Left lung (tissue), 4 donors: ENCODE measurements at regions not wholly inside any gene's neighbourhood (a gene's known extent, or its start where the extent isn't known, plus 50 kb on each side); places are given as distances from the start of the nearest gene placed in this dataset.

Source experiments
- ATAC-seq: fragments of 200-7000 bp; cut with Tn5 transposase; one replicate; pipeline ENCODE4 v1.9.1; 2020; ENCODE audit warnings: moderate library complexity
- DNase-seq, 4 donors: peaks; one replicate each; pipeline ENCODE4 v3.0.0-alpha.2; 2013 to 2020
- H3K27ac ChIP-seq, 2 donors: fragments of 200-600 bp; sonication (generic) in 1 of 2; one replicate each; pipeline versions ENCODE4 v1.5.0 to v1.8.0; 2020 to 2021
- H3K27me3 ChIP-seq, 2 donors: fragments of 200-600 bp; sonication (generic) in 1 of 2; one replicate each; pipeline versions ENCODE4 v1.5.0 to v1.8.0; 2020 to 2021
- H3K36me3 ChIP-seq, 2 donors: fragments of 200-600 bp; sonication (generic) in 1 of 2; one replicate each; pipeline versions ENCODE4 v1.5.0 to v1.8.0; 2020 to 2021
- H3K4me1 ChIP-seq, 2 donors: fragments of 200-600 bp; one replicate each; pipeline ENCODE4 v1.8.0; 2021
- H3K4me3 ChIP-seq, 2 donors: fragments of 200-600 bp; sonication (generic) in 1 of 2; one replicate each; pipeline versions ENCODE4 v1.5.0 to v1.8.0; 2020 to 2021; ENCODE audit warnings: mild to moderate bottlenecking in 1 of 2
- H3K9me3 ChIP-seq, 2 donors: fragments of 200-600 bp; sonication (generic) in 1 of 2; one replicate each; pipeline versions ENCODE4 v1.5.0 to v1.8.0; 2020 to 2021
- CTCF ChIP-seq, 2 donors: fragments of 200-600 bp; sonication (generic) in 1 of 2; IDR thresholded peaks; one replicate each; pipeline versions ENCODE4 v1.5.0 to v1.8.0; 2021; ENCODE audit warnings: antibody characterized with exemption in 2 of 2
- intact Hi-C, 2 donors: fragments of 100-400 bp; cut with DNase I; formaldehyde crosslinking; loops; one replicate each; pipeline versions ENCODE4 v1.11.2 to v1.14.2; 2022
- donor health status: DM: no; HTN: yes; CAD: no.
- donor health status: DM: no; HTN: no; CAD: no.

- Histone ChIP-seq H3K27ac (no peak overlapping the region), H3K4me3 (no peak overlapping the region), H3K4me1 (no peaks in the 10 kb centered on the region), H3K36me3 (no peaks in the 10 kb centered on the region), H3K9me3 (no peaks in the 10 kb centered on the region), H3K27me3 (no peaks in the 10 kb centered on the region)
- DNase-seq (no peak), ATAC-seq (no peak)
- intact Hi-C loops = no loop called here
- no peak for TF ChIP-seq CTCF (IDR thresholded peaks at IDR 0.05)
Measured at GRCh38 chr4:111208970-111209369, 586.1 kb upstream of the PITX2 start.

GRCh38 chr4:111209706-111210105, 586.8 kb upstream of the PITX2 start:
- H3K36me3 ChIP-seq = no peaks in the 10 kb centered on the region
- no peaks in the 10 kb centered on the region for H3K27me3 ChIP-seq
- H3K9me3 ChIP-seq = no peaks in the 10 kb centered on the region
- H3K27ac ChIP-seq = no peak overlapping the region
- no peaks in the 10 kb centered on the region for H3K4me1 ChIP-seq
- no peak for TF ChIP-seq CTCF (IDR thresholded peaks at IDR 0.05)
- intact Hi-C loops = no loop called here
- ATAC-seq (no peak), DNase-seq (no peak)
- no peak overlapping the region for H3K4me3 ChIP-seq

- Histone ChIP-seq H3K4me1 (no peaks in the 10 kb centered on the region), H3K9me3 (no peaks in the 10 kb centered on the region), H3K27me3 (no peaks in the 10 kb centered on the region), H3K27ac (no peak overlapping the region), H3K36me3 (no peaks in the 10 kb centered on the region), H3K4me3 (no peak overlapping the region)
- ATAC-seq (no peak), DNase-seq (no peak)
- TF ChIP-seq CTCF (IDR thresholded peaks at IDR 0.05) = no peak
- intact Hi-C loops = no loop called here
Measured at GRCh38 chr4:111210595-111210994, 587.7 kb upstream of the PITX2 start.

- Histone ChIP-seq H3K27ac (no peak overlapping the region), H3K9me3 (no peaks in the 10 kb centered on the region), H3K4me3 (no peak overlapping the region), H3K27me3 (no peaks in the 10 kb centered on the region), H3K4me1 (no peaks in the 10 kb centered on the region), H3K36me3 (no peaks in the 10 kb centered on the region)
- intact Hi-C loops = no loop called here
- no peak for TF ChIP-seq CTCF (IDR thresholded peaks at IDR 0.05)
- ATAC-seq (no peak), DNase-seq (no peak)
Measured at GRCh38 chr4:111213531-111213930, 590.7 kb upstream of the PITX2 start.

GRCh38 chr4:111214371-111214770, 591.5 kb upstream of the PITX2 start:
- H3K27ac ChIP-seq = no peak overlapping the region
- H3K4me3 ChIP-seq = no peak overlapping the region
- H3K27me3 ChIP-seq = no peaks in the 10 kb centered on the region
- DNase-seq = no peak
- no peaks in the 10 kb centered on the region for H3K4me1 ChIP-seq
- H3K36me3 ChIP-seq = no peaks in the 10 kb centered on the region
- H3K9me3 ChIP-seq = no peaks in the 10 kb centered on the region
- intact Hi-C loops = no loop called here
- ATAC-seq = no peak
- no peak for TF ChIP-seq CTCF (IDR thresholded peaks at IDR 0.05)
